Panc1 (cell line): ENCODE measurements at regions not wholly inside any gene's neighbourhood (a gene's known extent, or its start where the extent isn't known, plus 50 kb on each side); places are given as distances from the start of the nearest gene placed in this dataset.

ENCODE experiments used
- ATAC-seq: fragments of 200-7000 bp; cut with Tn5 transposase; 2 replicates; pipeline ENCODE4 v1.9.1; 2020; ENCODE audit warnings: mild to moderate bottlenecking, moderate library complexity
- BruUV-seq: library from RNA; stranded (reverse); fragments of 400-500 nt; replicated peaks from 2 replicates; lab custom pipeline; 2021; lab: Mats Ljungman, UMichigan
- CTCF ChIA-PET: fragments of 300-600 bp; sonication (Branson Sonifier 250); formaldehyde crosslinking; loops from one replicate; lab custom pipeline; 2022; ENCODE audit warnings: antibody characterized with exemption; lab: Charles Lee
- POLR2A ChIA-PET: fragments of 300-600 bp; sonication (Branson Sonifier 250); formaldehyde crosslinking; loops from one replicate; lab custom pipeline; 2022; ENCODE audit warnings: antibody characterized with exemption; lab: Charles Lee
- DNase-seq: peaks from one replicate; pipeline ENCODE4 v3.0.0-alpha.2; 2010; ENCODE audit warnings: low read depth, low spot score
- H3K27ac ChIP-seq: 2 replicates; pipeline ENCODE4 v1.5.1; 2011; ENCODE audit warnings: mild to moderate bottlenecking, low read length, inconsistent platforms
- H3K27me3 ChIP-seq: fragments of 200-500 bp; sonication (Bioruptor generic); 2 replicates; pipeline ENCODE4 v1.6.0; 2014; ENCODE audit warnings: low read length, inconsistent platforms; ENCODE audit not compliant: control insufficient read depth, insufficient read depth
- H3K36me3 ChIP-seq: fragments of 200-500 bp; sonication (Bioruptor generic); 2 replicates; pipeline ENCODE4 v1.5.1; 2014; ENCODE audit warnings: inconsistent platforms, mild to moderate bottlenecking, low read length, moderate library complexity; ENCODE audit not compliant: control insufficient read depth, insufficient read depth
- H3K4me1 ChIP-seq: 2 replicates; pipeline ENCODE4 v1.5.1; 2011; ENCODE audit warnings: inconsistent platforms, mild to moderate bottlenecking, low read length, moderate library complexity; ENCODE audit not compliant: control insufficient read depth, insufficient read depth
- H3K4me3 ChIP-seq, 2 experiments: 2 replicates each; pipeline ENCODE4 v1.5.1; 2011 to 2012; ENCODE audit warnings: low read depth in 2 of 2, low read length in 2 of 2, mild to moderate bottlenecking in 2 of 2, inconsistent platforms in 1 of 2, moderate library complexity in 1 of 2
- H3K9me3 ChIP-seq: fragments of 200-500 bp; sonication (Bioruptor generic); 2 replicates; pipeline ENCODE4 v1.5.1; 2014; ENCODE audit warnings: low read depth, mild to moderate bottlenecking, inconsistent platforms, low read length, moderate library complexity; ENCODE audit not compliant: control insufficient read depth, insufficient read depth
- CTCF ChIP-seq: fragments of 450-650 bp; IDR thresholded peaks from 2 replicates; pipeline ENCODE4 v1.5.1; 2017; ENCODE audit warnings: mild to moderate bottlenecking
- POLR2AphosphoS5 ChIP-seq: IDR thresholded peaks from 2 replicates; pipeline ENCODE4 v1.6.1; 2012; ENCODE audit warnings: mild to moderate bottlenecking, low read depth, low read length, moderate library complexity
- SIN3A ChIP-seq: IDR thresholded peaks from 2 replicates; pipeline ENCODE4 v1.6.1; 2012; ENCODE audit warnings: low read depth, mild to moderate bottlenecking, low read length, moderate library complexity, borderline replicate concordance; ENCODE audit not compliant: insufficient read depth
- TCF7L2 ChIP-seq: IDR thresholded peaks from 2 replicates; pipeline ENCODE4 v1.6.1; 2011; ENCODE audit warnings: mild to moderate bottlenecking, low read depth, low read length, inconsistent platforms
- in situ Hi-C: cut with HindIII; loops from 2 replicates; pipeline ENCODE4 v1.10.0; 2016; ENCODE audit warnings: low sequenced_read_pairs, low pct_unique_long_range_greater_than_20kb
- intact Hi-C: fragments of 100-400 bp; cut with micrococcal nuclease; formaldehyde crosslinking; loops from one replicate; pipeline ENCODE4 v1.10.0; 2022; ENCODE audit not compliant: unreplicated experiment
- TF ChIP-seq, protein P1 (sequence below), 2 experiments: IDR thresholded peaks; 2 replicates each; pipeline ENCODE4 v1.6.1; 2011 to 2012; ENCODE audit warnings: low read depth in 2 of 2, control low read depth in 1 of 2, low read length in 1 of 2, mild to moderate bottlenecking in 1 of 2, moderate library complexity in 1 of 2; ENCODE audit not compliant: insufficient read depth in 1 of 2

DNA sequence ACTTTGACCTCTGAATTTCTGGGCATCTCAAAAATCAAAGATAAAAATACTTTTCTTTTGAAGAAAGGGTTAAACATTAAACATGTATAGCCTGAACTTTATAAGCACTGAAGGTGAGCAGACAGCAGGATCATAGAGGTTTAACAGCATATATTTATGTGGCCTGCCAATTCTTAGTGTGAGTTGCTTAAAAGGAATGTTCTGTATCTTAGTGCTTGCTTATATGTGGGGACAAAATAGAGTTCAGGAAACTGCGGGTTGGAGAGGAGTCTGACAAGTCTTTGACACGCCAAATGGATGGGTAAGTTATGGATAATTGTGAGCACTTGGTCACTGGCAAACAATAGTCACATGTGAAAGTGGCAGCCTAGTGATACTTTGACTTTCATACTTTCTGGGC lies 1419.4 kb upstream of the SPRY2 start:
- TF ChIP-seq, protein P1, sequence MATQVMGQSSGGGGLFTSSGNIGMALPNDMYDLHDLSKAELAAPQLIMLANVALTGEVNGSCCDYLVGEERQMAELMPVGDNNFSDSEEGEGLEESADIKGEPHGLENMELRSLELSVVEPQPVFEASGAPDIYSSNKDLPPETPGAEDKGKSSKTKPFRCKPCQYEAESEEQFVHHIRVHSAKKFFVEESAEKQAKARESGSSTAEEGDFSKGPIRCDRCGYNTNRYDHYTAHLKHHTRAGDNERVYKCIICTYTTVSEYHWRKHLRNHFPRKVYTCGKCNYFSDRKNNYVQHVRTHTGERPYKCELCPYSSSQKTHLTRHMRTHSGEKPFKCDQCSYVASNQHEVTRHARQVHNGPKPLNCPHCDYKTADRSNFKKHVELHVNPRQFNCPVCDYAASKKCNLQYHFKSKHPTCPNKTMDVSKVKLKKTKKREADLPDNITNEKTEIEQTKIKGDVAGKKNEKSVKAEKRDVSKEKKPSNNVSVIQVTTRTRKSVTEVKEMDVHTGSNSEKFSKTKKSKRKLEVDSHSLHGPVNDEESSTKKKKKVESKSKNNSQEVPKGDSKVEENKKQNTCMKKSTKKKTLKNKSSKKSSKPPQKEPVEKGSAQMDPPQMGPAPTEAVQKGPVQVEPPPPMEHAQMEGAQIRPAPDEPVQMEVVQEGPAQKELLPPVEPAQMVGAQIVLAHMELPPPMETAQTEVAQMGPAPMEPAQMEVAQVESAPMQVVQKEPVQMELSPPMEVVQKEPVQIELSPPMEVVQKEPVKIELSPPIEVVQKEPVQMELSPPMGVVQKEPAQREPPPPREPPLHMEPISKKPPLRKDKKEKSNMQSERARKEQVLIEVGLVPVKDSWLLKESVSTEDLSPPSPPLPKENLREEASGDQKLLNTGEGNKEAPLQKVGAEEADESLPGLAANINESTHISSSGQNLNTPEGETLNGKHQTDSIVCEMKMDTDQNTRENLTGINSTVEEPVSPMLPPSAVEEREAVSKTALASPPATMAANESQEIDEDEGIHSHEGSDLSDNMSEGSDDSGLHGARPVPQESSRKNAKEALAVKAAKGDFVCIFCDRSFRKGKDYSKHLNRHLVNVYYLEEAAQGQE (IDR thresholded peaks at IDR 0.05; ENCODE audit: insufficient read depth in 1 of 2, low read depth in 2 of 2, low read length in 1 of 2), result no peak
- TF ChIP-seq POLR2AphosphoS5 (no peak), CTCF (no peak), TCF7L2 (no peak), SIN3A (no peak)
- no TSS peak for BruUV-seq
- ChIA-PET POLR2A (no interaction called here), CTCF (no interaction called here)
- H3K9me3 ChIP-seq, result no peaks in the 10 kb centered on the region
- in situ Hi-C loops (no loop called here), intact Hi-C loops (no loop called here)
- H3K4me3 ChIP-seq, result no peak overlapping the region
- H3K27ac ChIP-seq, result no peak overlapping the region
- ATAC-seq (no peak), DNase-seq (no peak)
- H3K36me3 ChIP-seq, result no peaks in the 10 kb centered on the region
- H3K4me1 ChIP-seq, result no peaks in the 10 kb centered on the region
- no peaks in the 10 kb centered on the region for H3K27me3 ChIP-seq

- BruUV-seq, result no TSS peak
- H3K4me1 ChIP-seq, result no peaks in the 10 kb centered on the region
- POLR2A ChIA-PET, result no interaction called here
- no peak overlapping the region for H3K4me3 ChIP-seq
- intact Hi-C loops, result no loop called here
- ATAC-seq, result no peak
- H3K27ac ChIP-seq, result no peak overlapping the region
- no peaks in the 10 kb centered on the region for H3K27me3 ChIP-seq
- DNase-seq, result no peak
- H3K36me3 ChIP-seq, result no peaks in the 10 kb centered on the region
- no peak for TF ChIP-seq TCF7L2
- no peak for TF ChIP-seq POLR2AphosphoS5
- no peaks in the 10 kb centered on the region for H3K9me3 ChIP-seq
- in situ Hi-C loops, result no loop called here
- CTCF ChIA-PET, result no interaction called here
These were observed 1416.5 kb upstream of the SPRY2 start for GRCh38 chr13:81757348-81757970.

DNA sequence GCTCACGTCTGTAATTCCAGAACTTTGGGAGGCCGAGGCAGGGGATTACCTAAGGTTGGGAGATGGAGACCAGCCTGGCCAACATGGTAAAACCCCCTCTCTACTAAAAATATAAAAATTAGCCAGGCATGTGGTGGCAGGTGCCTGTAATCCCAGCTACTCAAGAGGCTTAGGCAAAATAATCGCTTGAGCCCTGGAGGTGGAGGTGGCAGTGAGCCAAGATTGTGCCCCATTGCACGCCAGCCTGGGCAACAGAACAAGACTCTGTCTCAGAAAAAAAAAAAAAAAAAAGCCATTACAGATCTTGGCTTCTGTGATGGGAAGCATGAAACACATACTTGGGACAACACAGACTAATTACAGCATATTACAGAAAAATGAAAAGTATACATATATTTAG lies 1404.5 kb upstream of the SPRY2 start:
- H3K36me3 ChIP-seq, result no peaks in the 10 kb centered on the region
- no TSS peak for BruUV-seq
- intact Hi-C loops (no loop called here), in situ Hi-C loops (no loop called here)
- ATAC-seq, result no peak
- ChIA-PET POLR2A (no interaction called here), CTCF (no interaction called here)
- no peaks in the 10 kb centered on the region for H3K4me1 ChIP-seq
- TF ChIP-seq, protein P1 (IDR thresholded peaks at IDR 0.05; ENCODE audit: insufficient read depth in 1 of 2, low read depth in 2 of 2, low read length in 1 of 2), result no peak
- TF ChIP-seq CTCF, result no peak
- no peak for TF ChIP-seq POLR2AphosphoS5
- no peak for TF ChIP-seq SIN3A
- TF ChIP-seq TCF7L2, result no peak
- H3K4me3 ChIP-seq, result no peak overlapping the region
- no peaks in the 10 kb centered on the region for H3K27me3 ChIP-seq
- H3K27ac ChIP-seq, result no peak overlapping the region
- DNase-seq, result no peak
- H3K9me3 ChIP-seq, result no peaks in the 10 kb centered on the region
